Osteocyte (in vitro differentiated cells): ENCODE measurements at regions not wholly inside any gene's neighbourhood (a gene's known extent, or its start where the extent isn't known, plus 50 kb on each side); places are given as distances from the start of the nearest gene placed in this dataset.

Experiments
- DNase-seq: peaks from one replicate; pipeline ENCODE4 v3.0.0; 2021; ENCODE audit warnings: mixed read lengths; ENCODE audit not compliant: unreplicated experiment; ENCODE audit errors: extremely low spot score
- H3K27ac Mint-ChIP-seq: one replicate; pipeline ENCODE4 v1.8.0; 2021; ENCODE audit warnings: mild to moderate bottlenecking, mixed read lengths; ENCODE audit not compliant: unreplicated experiment
- H3K27me3 Mint-ChIP-seq: one replicate; pipeline ENCODE4 v1.8.0; 2021; ENCODE audit warnings: mixed read lengths; ENCODE audit not compliant: unreplicated experiment
- H3K36me3 Mint-ChIP-seq: one replicate; pipeline ENCODE4 v1.8.0; 2021; ENCODE audit warnings: mixed read lengths; ENCODE audit not compliant: unreplicated experiment
- H3K4me1 Mint-ChIP-seq: one replicate; pipeline ENCODE4 v1.8.0; 2021; ENCODE audit warnings: mixed read lengths; ENCODE audit not compliant: unreplicated experiment
- H3K4me3 Mint-ChIP-seq: one replicate; pipeline ENCODE4 v1.8.0; 2021; ENCODE audit warnings: mild to moderate bottlenecking, moderate library complexity, mixed read lengths; ENCODE audit not compliant: unreplicated experiment
- H3K9me3 Mint-ChIP-seq: one replicate; pipeline ENCODE4 v1.8.0; 2021; ENCODE audit warnings: mixed read lengths; ENCODE audit not compliant: unreplicated experiment
- TF ChIP-seq, protein P1 (sequence below): fragments of 200-600 bp; sonication (generic); IDR thresholded peaks from 2 replicates; pipeline ENCODE4 v1.5.0; 2021; ENCODE audit warnings: antibody characterized with exemption, mild to moderate bottlenecking, moderate library complexity

DNA sequence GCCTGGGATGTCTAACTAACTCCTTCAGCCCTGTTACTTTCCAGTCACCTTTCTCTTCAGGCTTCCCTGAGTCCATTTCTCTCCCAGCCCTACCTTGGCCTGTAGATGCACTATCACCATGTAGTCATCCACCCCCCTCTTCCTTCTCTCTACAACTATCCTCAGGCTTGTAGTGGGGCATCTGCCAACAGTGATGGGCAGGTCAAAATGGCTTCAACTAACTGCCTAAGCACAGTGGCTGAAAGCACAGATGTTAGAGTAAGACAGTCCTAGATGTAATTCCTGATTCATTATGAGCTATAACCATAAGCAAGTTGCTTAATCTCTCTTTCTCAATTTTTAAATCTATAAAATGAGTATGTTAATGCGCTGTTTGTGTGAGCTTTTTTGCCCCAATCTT lies 133.6 kb upstream of the NAV3 start:
- TF ChIP-seq, protein P1, sequence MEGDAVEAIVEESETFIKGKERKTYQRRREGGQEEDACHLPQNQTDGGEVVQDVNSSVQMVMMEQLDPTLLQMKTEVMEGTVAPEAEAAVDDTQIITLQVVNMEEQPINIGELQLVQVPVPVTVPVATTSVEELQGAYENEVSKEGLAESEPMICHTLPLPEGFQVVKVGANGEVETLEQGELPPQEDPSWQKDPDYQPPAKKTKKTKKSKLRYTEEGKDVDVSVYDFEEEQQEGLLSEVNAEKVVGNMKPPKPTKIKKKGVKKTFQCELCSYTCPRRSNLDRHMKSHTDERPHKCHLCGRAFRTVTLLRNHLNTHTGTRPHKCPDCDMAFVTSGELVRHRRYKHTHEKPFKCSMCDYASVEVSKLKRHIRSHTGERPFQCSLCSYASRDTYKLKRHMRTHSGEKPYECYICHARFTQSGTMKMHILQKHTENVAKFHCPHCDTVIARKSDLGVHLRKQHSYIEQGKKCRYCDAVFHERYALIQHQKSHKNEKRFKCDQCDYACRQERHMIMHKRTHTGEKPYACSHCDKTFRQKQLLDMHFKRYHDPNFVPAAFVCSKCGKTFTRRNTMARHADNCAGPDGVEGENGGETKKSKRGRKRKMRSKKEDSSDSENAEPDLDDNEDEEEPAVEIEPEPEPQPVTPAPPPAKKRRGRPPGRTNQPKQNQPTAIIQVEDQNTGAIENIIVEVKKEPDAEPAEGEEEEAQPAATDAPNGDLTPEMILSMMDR = no peak
- DNase-seq = no peak
- Mint-ChIP-seq H3K36me3 (no peaks in the 10 kb centered on the region), H3K4me3 (no peak overlapping the region), H3K27me3 (peaks cover 37% of the 10 kb centered on the region), H3K27ac (no peak overlapping the region), H3K9me3 (no peaks in the 10 kb centered on the region), H3K4me1 (peaks cover 4% of the 10 kb centered on the region)

DNA sequence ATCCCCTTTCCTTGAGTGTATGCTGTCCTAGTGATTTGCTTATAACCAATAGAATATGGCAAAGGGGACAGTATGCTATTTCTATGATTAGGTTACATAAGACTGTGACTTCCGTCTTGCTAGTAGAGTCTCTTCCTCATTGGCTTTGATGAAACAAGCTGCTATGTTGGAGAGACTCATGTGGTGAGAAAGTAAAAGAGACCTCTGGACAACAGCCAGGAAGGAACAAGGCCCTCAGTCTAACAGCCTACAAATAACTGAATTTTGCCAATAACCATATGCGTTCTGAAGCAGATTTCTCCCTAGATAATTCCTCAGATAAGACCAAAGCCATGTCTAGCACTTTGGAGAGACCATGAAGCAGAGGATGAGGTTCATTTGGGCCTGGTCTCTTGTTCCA lies 134.5 kb upstream of the NAV3 start:
- TF ChIP-seq, protein P1 = no peak
- DNase-seq = no peak
- peaks cover 32% of the 10 kb centered on the region for H3K27me3 Mint-ChIP-seq
- no peaks in the 10 kb centered on the region for H3K9me3 Mint-ChIP-seq
- no peak overlapping the region for H3K27ac Mint-ChIP-seq
- peaks cover 4% of the 10 kb centered on the region for H3K4me1 Mint-ChIP-seq
- no peaks in the 10 kb centered on the region for H3K36me3 Mint-ChIP-seq
- no peak overlapping the region for H3K4me3 Mint-ChIP-seq

DNA sequence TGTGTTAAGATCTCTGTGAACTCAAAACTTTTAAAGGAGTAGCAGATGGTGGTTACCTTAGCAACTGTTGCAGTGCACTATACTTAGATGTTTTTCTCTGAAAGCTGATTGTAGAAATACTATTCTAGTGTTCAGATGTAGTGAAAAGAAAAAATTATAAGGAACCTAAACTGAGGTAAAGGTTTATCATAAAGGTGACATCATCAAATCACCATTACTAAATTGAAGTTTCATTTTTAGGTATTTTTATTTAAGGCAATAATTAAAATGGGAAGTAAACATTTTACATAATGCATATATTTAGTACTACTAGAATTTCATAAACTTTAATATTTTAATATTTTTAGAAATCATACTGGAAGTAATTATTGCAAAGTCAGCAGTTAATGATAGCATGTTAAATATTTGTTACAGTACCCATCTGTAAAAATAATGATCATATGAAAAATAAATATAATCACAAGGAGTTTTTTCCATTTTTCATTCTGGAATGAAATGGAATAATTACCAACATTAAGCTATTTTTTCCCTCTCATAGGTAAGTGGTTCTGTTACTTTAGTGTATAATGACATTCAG lies 141.1 kb upstream of the NAV3 start:
- H3K4me3 Mint-ChIP-seq = no peak overlapping the region
- no peak overlapping the region for H3K27ac Mint-ChIP-seq
- DNase-seq = no peak
- H3K27me3 Mint-ChIP-seq = peaks cover 27% of the 10 kb centered on the region
- no peaks in the 10 kb centered on the region for H3K9me3 Mint-ChIP-seq
- no peaks in the 10 kb centered on the region for H3K4me1 Mint-ChIP-seq
- TF ChIP-seq, protein P1 = no peak
- H3K36me3 Mint-ChIP-seq = no peaks in the 10 kb centered on the region

DNA sequence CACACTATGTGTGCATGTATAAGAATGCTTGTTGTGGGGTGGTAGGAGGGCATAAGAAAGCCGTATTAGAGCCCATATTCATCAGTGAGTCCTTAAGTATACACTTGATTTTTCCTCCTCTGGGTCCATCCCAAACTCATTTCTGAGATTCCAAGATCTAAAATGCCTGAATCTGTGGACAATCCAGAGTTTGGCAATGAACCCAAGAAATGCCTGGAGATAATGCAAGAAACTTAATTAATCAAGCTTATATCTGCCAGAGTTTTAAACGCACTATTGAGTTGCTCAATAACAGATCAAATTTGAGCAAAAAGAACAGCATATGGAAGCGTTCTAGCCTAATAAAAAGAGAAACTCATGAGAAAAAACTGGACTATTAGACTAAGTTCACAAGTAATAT lies 143.4 kb upstream of the NAV3 start:
- no peak overlapping the region for H3K4me3 Mint-ChIP-seq
- peaks cover 37% of the 10 kb centered on the region for H3K27me3 Mint-ChIP-seq
- no peak overlapping the region for H3K27ac Mint-ChIP-seq
- no peak for DNase-seq
- no peaks in the 10 kb centered on the region for H3K4me1 Mint-ChIP-seq
- H3K36me3 Mint-ChIP-seq = no peaks in the 10 kb centered on the region
- TF ChIP-seq, protein P1 = no peak
- no peaks in the 10 kb centered on the region for H3K9me3 Mint-ChIP-seq

DNA sequence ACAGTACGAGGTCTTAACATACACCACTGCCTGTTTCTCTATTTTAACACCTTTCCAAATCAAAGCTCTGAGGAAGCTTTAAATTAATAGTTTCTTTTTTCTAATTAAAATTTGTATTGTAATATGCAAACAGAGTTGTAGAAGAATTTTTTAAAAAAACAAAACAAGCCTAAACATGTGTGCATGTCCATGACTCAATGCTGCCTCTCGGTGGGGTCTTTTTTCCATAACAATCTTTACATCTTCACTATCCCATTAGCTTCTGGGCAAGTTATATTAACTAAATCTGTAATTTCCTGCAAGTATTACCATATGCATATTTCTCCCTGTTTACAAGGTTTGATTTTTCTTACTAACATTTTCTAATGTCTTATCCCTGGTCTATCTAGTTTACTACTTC lies 143.9 kb upstream of the NAV3 start:
- Mint-ChIP-seq H3K4me1 (no peaks in the 10 kb centered on the region), H3K4me3 (no peak overlapping the region), H3K36me3 (no peaks in the 10 kb centered on the region), H3K9me3 (no peaks in the 10 kb centered on the region), H3K27ac (no peak overlapping the region), H3K27me3 (peaks cover 42% of the 10 kb centered on the region)
- DNase-seq = no peak
- TF ChIP-seq, protein P1 = peak; percentile 26
